DND-41 (cell line): ENCODE measurements at regions not wholly inside any gene's neighbourhood (a gene's known extent, or its start where the extent isn't known, plus 50 kb on each side); places are given as distances from the start of the nearest gene placed in this dataset.

Experiments used
- ATAC-seq: fragments of 200-7000 bp; cut with Tn5 transposase; 3 replicates; pipeline ENCODE4 v1.9.1; 2021; ENCODE audit warnings: low read depth; ENCODE audit not compliant: insufficient read depth
- DNase-seq: peaks from one replicate; pipeline ENCODE4 v3.0.0-alpha.2; 2020
- H2AFZ ChIP-seq: 2 replicates; pipeline ENCODE4 v1.6.0; 2012; ENCODE audit warnings: low read depth, low read length
- H3K27ac ChIP-seq: 2 replicates; pipeline ENCODE4 v1.5.1; 2012; ENCODE audit warnings: low read length, inconsistent platforms
- H3K27me3 ChIP-seq: fragments of 200-600 bp; sonication (generic); 2 replicates; pipeline ENCODE4 v1.6.0; 2012; ENCODE audit warnings: low read length, mild to moderate bottlenecking, inconsistent platforms; ENCODE audit not compliant: insufficient read depth, poor library complexity
- H3K36me3 ChIP-seq: 2 replicates; pipeline ENCODE4 v1.5.1; 2012; ENCODE audit warnings: low read length, inconsistent platforms; ENCODE audit not compliant: insufficient read depth
- H3K4me1 ChIP-seq: 2 replicates; pipeline ENCODE4 v1.5.1; 2012; ENCODE audit warnings: mild to moderate bottlenecking, low read length; ENCODE audit not compliant: insufficient read depth
- H3K4me2 ChIP-seq: 2 replicates; pipeline ENCODE4 v1.6.0; 2012; ENCODE audit warnings: mild to moderate bottlenecking, moderate library complexity, low read length, inconsistent platforms; ENCODE audit not compliant: insufficient read depth
- H3K4me3 ChIP-seq, 2 experiments: fragments of 200-600 bp in 1 of 2; shearing (Covaris generic) in 1 of 2; 2 replicates each; pipeline ENCODE4 v1.5.1; 2012 to 2016; ENCODE audit warnings: inconsistent platforms in 2 of 2, low read length in 2 of 2, mild to moderate bottlenecking in 2 of 2, low read depth in 1 of 2, moderate library complexity in 1 of 2
- H3K79me2 ChIP-seq: 2 replicates; pipeline ENCODE4 v1.6.0; 2012; ENCODE audit warnings: low read length, inconsistent platforms; ENCODE audit not compliant: insufficient read depth
- H3K9ac ChIP-seq: 2 replicates; pipeline ENCODE4 v1.6.0; 2012; ENCODE audit warnings: low read depth, mild to moderate bottlenecking, inconsistent platforms, low read length, moderate library complexity
- H3K9me3 ChIP-seq: 2 replicates; pipeline ENCODE4 v1.5.1; 2012; ENCODE audit warnings: low read length, moderate library complexity, mild to moderate bottlenecking, inconsistent platforms; ENCODE audit not compliant: insufficient read depth, severe bottlenecking
- H4K20me1 ChIP-seq: 2 replicates; pipeline ENCODE4 v1.6.0; 2012; ENCODE audit warnings: low read length; ENCODE audit not compliant: insufficient read depth
- CTCF ChIP-seq: IDR thresholded peaks from 2 replicates; pipeline ENCODE4 v1.5.1; 2012; ENCODE audit warnings: borderline replicate concordance, low read length, moderate library complexity, mild to moderate bottlenecking; ENCODE audit not compliant: poor library complexity, severe bottlenecking; ENCODE audit errors: extremely low read depth
- EZH2 ChIP-seq: IDR thresholded peaks from 3 replicates; pipeline ENCODE4 v1.6.1; 2012; ENCODE audit warnings: borderline replicate concordance, low read depth, mild to moderate bottlenecking, moderate library complexity, low read length, inconsistent platforms; ENCODE audit not compliant: severe bottlenecking

GRCh38 chr2:224287531-224287930 is 114.4 kb downstream of the FAM124B start:
- Histone ChIP-seq H3K79me2 (no peaks in the 10 kb centered on the region), H3K9me3 (no peaks in the 10 kb centered on the region), H3K36me3 (no peaks in the 10 kb centered on the region), H3K4me3 (no peak overlapping the region), H4K20me1 (no peaks in the 10 kb centered on the region), H3K27me3 (peaks cover 11% of the 10 kb centered on the region), H3K4me1 (no peaks in the 10 kb centered on the region), H3K4me2 (no peak overlapping the region), H3K27ac (no peak overlapping the region), H3K9ac (no peak overlapping the region), H2AFZ (no peak overlapping the region)
- no peak for DNase-seq
- ATAC-seq: no peak
- TF ChIP-seq EZH2 (no peak), CTCF (no peak)

- ATAC-seq (no peak), DNase-seq (no peak)
- Histone ChIP-seq H3K4me3 (no peak overlapping the region), H3K27ac (no peak overlapping the region), H3K36me3 (no peaks in the 10 kb centered on the region), H3K4me2 (no peak overlapping the region), H3K4me1 (no peaks in the 10 kb centered on the region), H3K9ac (no peak overlapping the region), H3K27me3 (peaks cover 6% of the 10 kb centered on the region), H2AFZ (no peak overlapping the region), H4K20me1 (no peaks in the 10 kb centered on the region), H3K79me2 (no peaks in the 10 kb centered on the region), H3K9me3 (no peaks in the 10 kb centered on the region)
- TF ChIP-seq CTCF: peak; percentile 9
- TF ChIP-seq EZH2: no peak
Measured at GRCh38 chr2:224286923-224287322, 115.0 kb downstream of the FAM124B start.

- H3K36me3 ChIP-seq: no peaks in the 10 kb centered on the region
- ATAC-seq (0 out of 3 replicates have a peak, but pooled peaks have one; percentile 29), DNase-seq (no peak)
- no peak overlapping the region for H3K4me3 ChIP-seq
- H3K27ac ChIP-seq: no peak overlapping the region
- peaks cover 4% of the 10 kb centered on the region for H3K27me3 ChIP-seq
- H3K9ac ChIP-seq: no peak overlapping the region
- no peak overlapping the region for H3K4me2 ChIP-seq
- no peaks in the 10 kb centered on the region for H3K79me2 ChIP-seq
- no peaks in the 10 kb centered on the region for H3K9me3 ChIP-seq
- peak; percentile 61 for TF ChIP-seq CTCF
- TF ChIP-seq EZH2: no peak
- no peaks in the 10 kb centered on the region for H4K20me1 ChIP-seq
- H3K4me1 ChIP-seq: no peaks in the 10 kb centered on the region
- H2AFZ ChIP-seq: no peak overlapping the region
Measured at GRCh38 chr2:224284134-224284946, 117.6 kb downstream of the FAM124B start.
